Endothelial cell of umbilical vein (primary cell): ENCODE measurements at regions not wholly inside any gene's neighbourhood (a gene's known extent, or its start where the extent isn't known, plus 50 kb on each side); places are given as distances from the start of the nearest gene placed in this dataset.

Experiments used
- BruUV-seq: library from RNA; stranded (reverse); fragments of 400-500 nt; replicated peaks from 2 replicates; lab custom pipeline; 2021; lab: Mats Ljungman, UMichigan
- CTCF ChIA-PET: fragments of 300-600, 350-600 bp; sonication (Branson Sonifier 250); formaldehyde crosslinking; loops from one replicate; lab custom pipeline; 2021; ENCODE audit warnings: antibody characterized with exemption, inconsistent platforms; lab: Charles Lee
- POLR2A ChIA-PET: fragments of 300-600, 350-600 bp; sonication (Branson Sonifier 250); formaldehyde crosslinking; loops from one replicate; lab custom pipeline; 2021; ENCODE audit warnings: antibody characterized with exemption, inconsistent platforms; lab: Charles Lee
- DNase-seq: peaks from one replicate; pipeline ENCODE4 v3.0.0-alpha.2; 2011; ENCODE audit warnings: low read depth, low spot score
- FAIRE-seq: peaks from 2 replicates; lab custom pipeline; 2011; peaks lifted over from hg19 to GRCh38; lab: Jason Lieb, UNC
- H2AFZ ChIP-seq: 2 replicates; pipeline ENCODE4 v1.6.0; 2012; ENCODE audit warnings: low read depth, low read length, control low read depth, inconsistent platforms
- H3K27ac ChIP-seq: 2 replicates; pipeline ENCODE4 v1.5.1; 2011; ENCODE audit warnings: low read depth, mild to moderate bottlenecking, control low read depth, low read length, moderate library complexity; ENCODE audit not compliant: insufficient read depth
- H3K27me3 ChIP-seq, 2 experiments: 2 replicates each; pipeline versions ENCODE4 v1.6.0 to v1.6.1; 2011; ENCODE audit warnings: low read length in 2 of 2, mixed read lengths in 1 of 2; ENCODE audit not compliant: control insufficient read depth in 2 of 2, insufficient read depth in 2 of 2
- H3K36me3 ChIP-seq, 2 experiments: 2 replicates in 1 of 2; 3 replicates in 1 of 2; pipeline ENCODE4 v1.5.1; 2011; ENCODE audit warnings: low read length in 2 of 2, mild to moderate bottlenecking in 1 of 2, moderate library complexity in 1 of 2; ENCODE audit not compliant: control insufficient read depth in 2 of 2, insufficient read depth in 2 of 2; ENCODE audit errors: extremely low read depth in 1 of 2
- H3K4me1 ChIP-seq: 3 replicates; pipeline ENCODE4 v1.5.1; 2011; ENCODE audit warnings: mild to moderate bottlenecking, low read length; ENCODE audit not compliant: control insufficient read depth, insufficient read depth; ENCODE audit errors: extremely low read depth
- H3K4me2 ChIP-seq: 2 replicates; pipeline ENCODE4 v1.6.1; 2011; ENCODE audit warnings: low read length, control low read depth, mixed read lengths; ENCODE audit not compliant: insufficient read depth
- H3K4me3 ChIP-seq, 3 experiments: fragments of 200-600 bp in 1 of 3; sonication (generic), shearing (Covaris generic) in 1 of 3; replicated peaks in 1 of 3; 2 replicates each; pipeline ENCODE4 v1.5.1; 2011 to 2016; ENCODE audit warnings: control low read depth in 3 of 3, low read length in 3 of 3, mild to moderate bottlenecking in 2 of 3, inconsistent platforms in 1 of 3, low read depth in 1 of 3, moderate library complexity in 1 of 3; ENCODE audit not compliant: insufficient read depth in 1 of 3
- H3K79me2 ChIP-seq: 2 replicates; pipeline ENCODE4 v1.6.0; 2012; ENCODE audit warnings: low read length, inconsistent platforms; ENCODE audit not compliant: control insufficient read depth, insufficient read depth
- H3K9ac ChIP-seq: replicated peaks from 2 replicates; pipeline ENCODE3; 2011; ENCODE audit warnings: low read length, control low read depth; ENCODE audit not compliant: insufficient read depth; ENCODE audit errors: extremely low read depth
- H3K9me1 ChIP-seq: replicated peaks from 3 replicates; pipeline ENCODE4 v1.6.0; 2011; ENCODE audit warnings: mild to moderate bottlenecking, low read length; ENCODE audit not compliant: control insufficient read depth, insufficient read depth; ENCODE audit errors: extremely low read depth
- H3K9me3 ChIP-seq: replicated peaks from 2 replicates; pipeline ENCODE4 v1.5.1; 2012; ENCODE audit warnings: low read length, inconsistent platforms; ENCODE audit not compliant: control insufficient read depth, insufficient read depth
- H4K20me1 ChIP-seq: replicated peaks from 2 replicates; pipeline ENCODE3; 2011; ENCODE audit warnings: mild to moderate bottlenecking, low read length; ENCODE audit not compliant: control insufficient read depth, insufficient read depth; ENCODE audit errors: extremely low read depth
- CTCF ChIP-seq, 2 donors: IDR thresholded peaks; 1 replicate in 1 of 2; 2 replicates in 1 of 2; pipeline ENCODE4 v1.5.1; 2011; ENCODE audit warnings: low read length in 2 of 2, mild to moderate bottlenecking in 2 of 2, moderate library complexity in 2 of 2, control low read depth in 1 of 2, inconsistent platforms in 1 of 2, low read depth in 1 of 2; ENCODE audit not compliant: insufficient read depth in 1 of 2; ENCODE audit errors: extremely low read depth in 1 of 2
- EZH2 ChIP-seq: IDR thresholded peaks from 2 replicates; pipeline ENCODE4 v1.6.1; 2012; ENCODE audit warnings: borderline replicate concordance, low read depth, mild to moderate bottlenecking, moderate library complexity, low read length, inconsistent platforms; ENCODE audit not compliant: severe bottlenecking
- FOS ChIP-seq: IDR thresholded peaks from 2 replicates; pipeline ENCODE4 v1.6.1; 2011; ENCODE audit warnings: mild to moderate bottlenecking, low read length, moderate library complexity, borderline replicate concordance; ENCODE audit not compliant: insufficient read depth
- GATA2 ChIP-seq: IDR thresholded peaks from 2 replicates; pipeline ENCODE4 v1.7.0; 2011; ENCODE audit warnings: low read depth, mild to moderate bottlenecking, moderate library complexity, mixed read lengths, low read length; ENCODE audit not compliant: insufficient read length, insufficient read depth
- JUN ChIP-seq: IDR thresholded peaks from 2 replicates; pipeline ENCODE4 v1.6.1; 2011; ENCODE audit warnings: borderline replicate concordance, low read depth; ENCODE audit not compliant: insufficient read length, insufficient read depth
- MAX ChIP-seq: IDR thresholded peaks from 2 replicates; pipeline ENCODE4 v1.6.1; 2011; ENCODE audit not compliant: insufficient read depth, insufficient read length
- MYC ChIP-seq: IDR thresholded peaks from one replicate; pipeline ENCODE4 v1.6.1; 2011; ENCODE audit warnings: mild to moderate bottlenecking, low read depth, low read length
- POLR2A ChIP-seq: IDR thresholded peaks from 2 replicates; pipeline ENCODE4 v1.6.1; 2012; ENCODE audit warnings: low read depth, mild to moderate bottlenecking, control low read depth, low read length
- POLR2AphosphoS5 ChIP-seq: IDR thresholded peaks from 2 replicates; pipeline ENCODE4 v1.6.1; 2012; ENCODE audit warnings: low read depth, mild to moderate bottlenecking, control low read depth, low read length, moderate library complexity; ENCODE audit not compliant: insufficient read depth
- dilution Hi-C: fragments of 300-500 bp; cut with MboI; formaldehyde crosslinking; loops from one replicate; pipeline ENCODE4 v1.15.0; 2019; ENCODE audit warnings: low sequenced_read_pairs; ENCODE audit not compliant: extremely low pct_ligation_motif_present
- intact Hi-C: fragments of 100-400 bp; cut with micrococcal nuclease; formaldehyde crosslinking; loops from one replicate; pipeline ENCODE4 v1.10.0; 2022

GRCh38 chr2:145168091-145168490 is 648.2 kb upstream of the ZEB2 start:
- Histone ChIP-seq H3K27ac (no peak overlapping the region), H3K9me1 (no peaks in the 10 kb centered on the region), H3K36me3 (no peaks in the 10 kb centered on the region), H3K4me3 (no peak overlapping the region), H2AFZ (no peak overlapping the region), H3K27me3 (no peaks in the 10 kb centered on the region), H3K79me2 (no peaks in the 10 kb centered on the region), H4K20me1 (no peaks in the 10 kb centered on the region), H3K4me2 (no peak overlapping the region), H3K4me1 (no peaks in the 10 kb centered on the region), H3K9ac (no peak overlapping the region), H3K9me3 (no peaks in the 10 kb centered on the region)
- ChIA-PET CTCF (interaction anchor here (1.3 kb wide), 1 partner anchor 10 kb away, joined by 3 read pairs; no protein-coding TSS in a partner anchor), POLR2A (no interaction called here)
- DNase-seq (no peak), FAIRE-seq (no peak)
- intact Hi-C loops (no loop called here), dilution Hi-C loops (no loop called here)
- no peak for TF ChIP-seq POLR2A
- TF ChIP-seq GATA2, result no peak
- no peak for TF ChIP-seq EZH2
- TF ChIP-seq FOS, result no peak
- no peak for TF ChIP-seq CTCF (IDR thresholded peaks at IDR 0.05; ENCODE audit: extremely low read depth in 1 of 2, insufficient read depth in 1 of 2, low read depth in 1 of 2, low read length in 2 of 2)
- BruUV-seq, result no TSS peak

- no peak overlapping the region for H3K4me2 ChIP-seq
- H3K9me3 ChIP-seq, result no peaks in the 10 kb centered on the region
- intact Hi-C loops, result no loop called here
- H4K20me1 ChIP-seq, result no peaks in the 10 kb centered on the region
- no peak overlapping the region for H3K27ac ChIP-seq
- no peaks in the 10 kb centered on the region for H3K36me3 ChIP-seq
- H2AFZ ChIP-seq, result no peak overlapping the region
- DNase-seq, result no peak
- H3K27me3 ChIP-seq, result no peaks in the 10 kb centered on the region
- no peak overlapping the region for H3K4me3 ChIP-seq
- CTCF ChIA-PET, result no interaction called here
- no peaks in the 10 kb centered on the region for H3K9me1 ChIP-seq
- POLR2A ChIA-PET, result no interaction called here
- H3K4me1 ChIP-seq, result no peaks in the 10 kb centered on the region
- no peaks in the 10 kb centered on the region for H3K79me2 ChIP-seq
- dilution Hi-C loops, result no loop called here
- no peak for FAIRE-seq
- BruUV-seq, result no TSS peak
- H3K9ac ChIP-seq, result no peak overlapping the region
- TF ChIP-seq JUN, result no peak
- TF ChIP-seq FOS, result no peak
- no peak for TF ChIP-seq GATA2
- TF ChIP-seq CTCF (IDR thresholded peaks at IDR 0.05; ENCODE audit: extremely low read depth in 1 of 2, insufficient read depth in 1 of 2, low read depth in 1 of 2, low read length in 2 of 2), result no peak
- TF ChIP-seq MYC, result no peak
- no peak for TF ChIP-seq POLR2A
- no peak for TF ChIP-seq EZH2
- no peak for TF ChIP-seq MAX
- no peak for TF ChIP-seq POLR2AphosphoS5
Observed at GRCh38 chr2:145166731-145167302, 646.9 kb upstream of the ZEB2 start.
